ENCODE measurements at regions not wholly inside any gene's neighbourhood (a gene's known extent, or its start where the extent isn't known, plus 50 kb on each side); places are given as distances from the start of the nearest gene placed in this dataset.

DNA sequence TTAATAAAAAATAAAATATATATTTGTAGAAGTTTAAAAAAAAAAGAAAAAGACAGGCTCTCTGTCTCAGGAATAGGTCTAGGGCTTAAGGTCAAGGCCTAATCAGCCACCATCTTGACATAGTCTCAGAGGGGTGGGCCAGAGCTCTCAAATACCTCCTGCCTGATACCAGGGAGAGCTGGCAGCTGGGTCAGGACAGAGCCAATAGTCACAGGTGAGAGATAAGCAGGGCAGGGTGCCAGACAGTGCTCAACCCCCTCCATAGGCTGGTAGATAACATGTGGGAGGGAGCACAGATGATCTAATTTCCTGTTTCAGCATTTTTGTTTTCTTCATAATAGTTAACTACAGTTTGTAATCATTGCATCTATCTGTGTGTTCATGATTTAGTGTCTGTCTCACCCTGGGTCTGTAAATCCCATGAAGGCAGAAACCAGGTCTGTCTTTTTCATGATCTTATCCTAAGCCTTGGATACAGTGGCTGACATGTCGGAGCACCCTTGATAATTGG is 152.0 kb upstream of the GRIK3 start:
- H3K9ac ChIP-seq (ENCODE audit: low read length) = no peak overlapping the region
- H2AFZ ChIP-seq (ENCODE audit: low read depth, low read length, poor library complexity, severe bottlenecking) = no peak overlapping the region
- H3K4me2 ChIP-seq (ENCODE audit: low read length) = no peak overlapping the region
- ChIA-PET CTCF (no interaction called here), RAD21 (ENCODE audit: low non-redundant PET in 1 of 2, low total read pairs in 2 of 2, uncharacterized antibody in 2 of 2, unreplicated experiment in 2 of 2) (no interaction called here), POLR2A (no interaction called here)
- H3K4me1 ChIP-seq (ENCODE audit: control insufficient read depth in 1 of 2, insufficient read depth in 2 of 2, low read length in 2 of 2) = no peaks in the 10 kb centered on the region
- H3K9me2 ChIP-seq (ENCODE audit: insufficient read depth) = no peaks in the 10 kb centered on the region
- intact Hi-C loops (cut with micrococcal nuclease) = no loop called here
- no peaks in the 10 kb centered on the region for H3K36me3 ChIP-seq (ENCODE audit: control insufficient read depth in 1 of 2, insufficient read depth in 2 of 2, low read length in 2 of 2)
- H3K4me3 ChIP-seq (replicated peaks in 1 of 2; ENCODE audit: low read depth in 1 of 2, low read length in 2 of 2) = no peak overlapping the region
- TF ChIP-seq, protein P1, sequence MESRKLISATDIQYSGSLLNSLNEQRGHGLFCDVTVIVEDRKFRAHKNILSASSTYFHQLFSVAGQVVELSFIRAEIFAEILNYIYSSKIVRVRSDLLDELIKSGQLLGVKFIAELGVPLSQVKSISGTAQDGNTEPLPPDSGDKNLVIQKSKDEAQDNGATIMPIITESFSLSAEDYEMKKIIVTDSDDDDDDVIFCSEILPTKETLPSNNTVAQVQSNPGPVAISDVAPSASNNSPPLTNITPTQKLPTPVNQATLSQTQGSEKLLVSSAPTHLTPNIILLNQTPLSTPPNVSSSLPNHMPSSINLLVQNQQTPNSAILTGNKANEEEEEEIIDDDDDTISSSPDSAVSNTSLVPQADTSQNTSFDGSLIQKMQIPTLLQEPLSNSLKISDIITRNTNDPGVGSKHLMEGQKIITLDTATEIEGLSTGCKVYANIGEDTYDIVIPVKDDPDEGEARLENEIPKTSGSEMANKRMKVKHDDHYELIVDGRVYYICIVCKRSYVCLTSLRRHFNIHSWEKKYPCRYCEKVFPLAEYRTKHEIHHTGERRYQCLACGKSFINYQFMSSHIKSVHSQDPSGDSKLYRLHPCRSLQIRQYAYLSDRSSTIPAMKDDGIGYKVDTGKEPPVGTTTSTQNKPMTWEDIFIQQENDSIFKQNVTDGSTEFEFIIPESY (IDR thresholded peaks at IDR 0.05; ENCODE audit: extremely low read depth, insufficient replicate concordance, low read length) = no peak
- TF ChIP-seq EZH2phosphoT487 (IDR thresholded peaks at IDR 0.05; ENCODE audit: borderline replicate concordance) = no peak
- no peak for TF ChIP-seq SP1 (IDR thresholded peaks at IDR 0.05; ENCODE audit: low read depth)
- no peak for TF ChIP-seq ZNF274 (IDR thresholded peaks at IDR 0.05; ENCODE audit: low read depth, low read length)
- TF ChIP-seq JUND (IDR thresholded peaks at IDR 0.05) = no peak
- TF ChIP-seq CEBPB (IDR thresholded peaks at IDR 0.05; ENCODE audit: low read depth) = no peak
- no peak for TF ChIP-seq SRF (IDR thresholded peaks at IDR 0.05; ENCODE audit: low read depth)
- TF ChIP-seq TCF7L2 (IDR thresholded peaks at IDR 0.05; ENCODE audit: borderline replicate concordance, extremely low read depth, insufficient read depth, insufficient read length) = no peak
- TF ChIP-seq, protein P2, sequence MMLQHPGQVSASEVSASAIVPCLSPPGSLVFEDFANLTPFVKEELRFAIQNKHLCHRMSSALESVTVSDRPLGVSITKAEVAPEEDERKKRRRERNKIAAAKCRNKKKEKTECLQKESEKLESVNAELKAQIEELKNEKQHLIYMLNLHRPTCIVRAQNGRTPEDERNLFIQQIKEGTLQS (IDR thresholded peaks at IDR 0.05) = no peak
- TF ChIP-seq, protein P3, sequence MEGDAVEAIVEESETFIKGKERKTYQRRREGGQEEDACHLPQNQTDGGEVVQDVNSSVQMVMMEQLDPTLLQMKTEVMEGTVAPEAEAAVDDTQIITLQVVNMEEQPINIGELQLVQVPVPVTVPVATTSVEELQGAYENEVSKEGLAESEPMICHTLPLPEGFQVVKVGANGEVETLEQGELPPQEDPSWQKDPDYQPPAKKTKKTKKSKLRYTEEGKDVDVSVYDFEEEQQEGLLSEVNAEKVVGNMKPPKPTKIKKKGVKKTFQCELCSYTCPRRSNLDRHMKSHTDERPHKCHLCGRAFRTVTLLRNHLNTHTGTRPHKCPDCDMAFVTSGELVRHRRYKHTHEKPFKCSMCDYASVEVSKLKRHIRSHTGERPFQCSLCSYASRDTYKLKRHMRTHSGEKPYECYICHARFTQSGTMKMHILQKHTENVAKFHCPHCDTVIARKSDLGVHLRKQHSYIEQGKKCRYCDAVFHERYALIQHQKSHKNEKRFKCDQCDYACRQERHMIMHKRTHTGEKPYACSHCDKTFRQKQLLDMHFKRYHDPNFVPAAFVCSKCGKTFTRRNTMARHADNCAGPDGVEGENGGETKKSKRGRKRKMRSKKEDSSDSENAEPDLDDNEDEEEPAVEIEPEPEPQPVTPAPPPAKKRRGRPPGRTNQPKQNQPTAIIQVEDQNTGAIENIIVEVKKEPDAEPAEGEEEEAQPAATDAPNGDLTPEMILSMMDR (IDR thresholded peaks at IDR 0.05 in 2 of 3, conservative IDR thresholded peaks at IDR 0.05 in 1 of 3; ENCODE audit: borderline replicate concordance in 1 of 3, insufficient read depth in 1 of 3, low read depth in 2 of 3, low read length in 2 of 3) = no peak
- no peak for TF ChIP-seq EZH2 (IDR thresholded peaks at IDR 0.05)
- TF ChIP-seq, protein P4, sequence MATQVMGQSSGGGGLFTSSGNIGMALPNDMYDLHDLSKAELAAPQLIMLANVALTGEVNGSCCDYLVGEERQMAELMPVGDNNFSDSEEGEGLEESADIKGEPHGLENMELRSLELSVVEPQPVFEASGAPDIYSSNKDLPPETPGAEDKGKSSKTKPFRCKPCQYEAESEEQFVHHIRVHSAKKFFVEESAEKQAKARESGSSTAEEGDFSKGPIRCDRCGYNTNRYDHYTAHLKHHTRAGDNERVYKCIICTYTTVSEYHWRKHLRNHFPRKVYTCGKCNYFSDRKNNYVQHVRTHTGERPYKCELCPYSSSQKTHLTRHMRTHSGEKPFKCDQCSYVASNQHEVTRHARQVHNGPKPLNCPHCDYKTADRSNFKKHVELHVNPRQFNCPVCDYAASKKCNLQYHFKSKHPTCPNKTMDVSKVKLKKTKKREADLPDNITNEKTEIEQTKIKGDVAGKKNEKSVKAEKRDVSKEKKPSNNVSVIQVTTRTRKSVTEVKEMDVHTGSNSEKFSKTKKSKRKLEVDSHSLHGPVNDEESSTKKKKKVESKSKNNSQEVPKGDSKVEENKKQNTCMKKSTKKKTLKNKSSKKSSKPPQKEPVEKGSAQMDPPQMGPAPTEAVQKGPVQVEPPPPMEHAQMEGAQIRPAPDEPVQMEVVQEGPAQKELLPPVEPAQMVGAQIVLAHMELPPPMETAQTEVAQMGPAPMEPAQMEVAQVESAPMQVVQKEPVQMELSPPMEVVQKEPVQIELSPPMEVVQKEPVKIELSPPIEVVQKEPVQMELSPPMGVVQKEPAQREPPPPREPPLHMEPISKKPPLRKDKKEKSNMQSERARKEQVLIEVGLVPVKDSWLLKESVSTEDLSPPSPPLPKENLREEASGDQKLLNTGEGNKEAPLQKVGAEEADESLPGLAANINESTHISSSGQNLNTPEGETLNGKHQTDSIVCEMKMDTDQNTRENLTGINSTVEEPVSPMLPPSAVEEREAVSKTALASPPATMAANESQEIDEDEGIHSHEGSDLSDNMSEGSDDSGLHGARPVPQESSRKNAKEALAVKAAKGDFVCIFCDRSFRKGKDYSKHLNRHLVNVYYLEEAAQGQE (IDR thresholded peaks at IDR 0.05; ENCODE audit: low read depth) = no peak
- no peak for TF ChIP-seq POLR2AphosphoS5 (IDR thresholded peaks at IDR 0.05; ENCODE audit: low read depth, low read length)
- TF ChIP-seq SIN3A (IDR thresholded peaks at IDR 0.05; ENCODE audit: low read depth) = no peak
- no peak for TF ChIP-seq MAX (IDR thresholded peaks at IDR 0.05)
- no peak for TF ChIP-seq YY1 (IDR thresholded peaks at IDR 0.05; ENCODE audit: extremely low read depth, insufficient replicate concordance, low read depth, low read length)
- TF ChIP-seq ZFX (IDR thresholded peaks at IDR 0.05) = no peak
- no peak for TF ChIP-seq POLR2A (IDR thresholded peaks at IDR 0.05; ENCODE audit: borderline replicate concordance, extremely low read depth, insufficient read depth, insufficient read length)
- TF ChIP-seq RAD21 (IDR thresholded peaks at IDR 0.05; ENCODE audit: low read depth) = no peak
- TF ChIP-seq EGR1 (IDR thresholded peaks at IDR 0.05; ENCODE audit: low read depth) = no peak
- no peaks in the 10 kb centered on the region for H3K9me3 ChIP-seq (ENCODE audit: control insufficient read depth in 1 of 2, insufficient read depth in 1 of 2, low read depth in 1 of 2, low read length in 2 of 2)
- no peaks in the 10 kb centered on the region for H4K20me1 ChIP-seq (ENCODE audit: insufficient read depth)
- no peak overlapping the region for H3K27ac ChIP-seq (ENCODE audit: low read depth, low read length)
- no TSS peak for BruUV-seq (replicated peaks)
- H3K79me2 ChIP-seq (ENCODE audit: insufficient read depth, low read length) = no peaks in the 10 kb centered on the region
- DNase-seq (ENCODE audit: low read depth, low spot score) = no peak
- H3K27me3 ChIP-seq (ENCODE audit: insufficient read depth, low read length) = peaks cover 40% of the 10 kb centered on the region
- no peak for ATAC-seq

Data from HCT116 (cell line).